Activated naive CD8-positive, alpha-beta T cell (primary cell): ENCODE measurements at regions not wholly inside any gene's neighbourhood (a gene's known extent, or its start where the extent isn't known, plus 50 kb on each side); places are given as distances from the start of the nearest gene placed in this dataset.
A peak's percentile ranks its signal among the peaks of the same experiment; 100 is the strongest.

Experiments used
- H3K27ac Mint-ChIP-seq: one replicate; pipeline ENCODE4 v1.8.0; 2021; ENCODE audit warnings: mixed read lengths
- H3K27me3 Mint-ChIP-seq: one replicate; pipeline ENCODE4 v1.8.0; 2021; ENCODE audit warnings: mixed read lengths
- H3K36me3 Mint-ChIP-seq: one replicate; pipeline ENCODE4 v1.8.0; 2021; ENCODE audit warnings: mixed read lengths
- H3K4me1 Mint-ChIP-seq: one replicate; pipeline ENCODE4 v1.8.0; 2021; ENCODE audit warnings: low read depth, mixed read lengths
- H3K4me3 Mint-ChIP-seq: one replicate; pipeline ENCODE4 v1.8.0; 2021; ENCODE audit warnings: mild to moderate bottlenecking, mixed read lengths
- H3K9me3 Mint-ChIP-seq: one replicate; pipeline ENCODE4 v1.8.0; 2021; ENCODE audit warnings: low read depth, mixed read lengths

GRCh38 chr1:234990874-234991801 lies 137.5 kb downstream of the TOMM20 start:
- Mint-ChIP-seq H3K4me1 (peaks cover 52% of the 10 kb centered on the region), H3K9me3 (no peaks in the 10 kb centered on the region), H3K27me3 (no peaks in the 10 kb centered on the region), H3K4me3 (peak overlapping the region; percentile 14), H3K36me3 (no peaks in the 10 kb centered on the region), H3K27ac (peak overlapping the region; percentile 46)

DNA sequence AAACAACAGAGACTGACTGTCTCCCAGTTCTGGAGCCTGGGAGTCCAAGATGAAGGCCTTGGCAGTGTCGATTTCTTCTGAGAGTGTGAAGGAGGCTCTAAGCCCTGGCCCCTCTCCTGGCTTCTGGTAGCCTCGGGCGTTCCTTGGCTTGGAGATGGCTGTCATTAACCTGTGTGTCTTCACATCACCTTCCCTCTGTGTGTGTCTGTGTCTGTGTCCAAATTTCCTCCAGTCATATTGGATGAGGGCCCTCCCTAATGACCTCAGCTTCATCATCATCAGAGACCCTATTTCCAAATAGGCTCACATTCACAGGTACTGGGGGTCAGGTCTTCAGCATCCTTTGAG lies 138.3 kb downstream of the TOMM20 start:
- H3K4me3 Mint-ChIP-seq: no peak overlapping the region
- no peaks in the 10 kb centered on the region for H3K9me3 Mint-ChIP-seq
- H3K36me3 Mint-ChIP-seq: no peaks in the 10 kb centered on the region
- H3K27me3 Mint-ChIP-seq: no peaks in the 10 kb centered on the region
- peaks cover 52% of the 10 kb centered on the region for H3K4me1 Mint-ChIP-seq
- H3K27ac Mint-ChIP-seq: no peak overlapping the region

DNA sequence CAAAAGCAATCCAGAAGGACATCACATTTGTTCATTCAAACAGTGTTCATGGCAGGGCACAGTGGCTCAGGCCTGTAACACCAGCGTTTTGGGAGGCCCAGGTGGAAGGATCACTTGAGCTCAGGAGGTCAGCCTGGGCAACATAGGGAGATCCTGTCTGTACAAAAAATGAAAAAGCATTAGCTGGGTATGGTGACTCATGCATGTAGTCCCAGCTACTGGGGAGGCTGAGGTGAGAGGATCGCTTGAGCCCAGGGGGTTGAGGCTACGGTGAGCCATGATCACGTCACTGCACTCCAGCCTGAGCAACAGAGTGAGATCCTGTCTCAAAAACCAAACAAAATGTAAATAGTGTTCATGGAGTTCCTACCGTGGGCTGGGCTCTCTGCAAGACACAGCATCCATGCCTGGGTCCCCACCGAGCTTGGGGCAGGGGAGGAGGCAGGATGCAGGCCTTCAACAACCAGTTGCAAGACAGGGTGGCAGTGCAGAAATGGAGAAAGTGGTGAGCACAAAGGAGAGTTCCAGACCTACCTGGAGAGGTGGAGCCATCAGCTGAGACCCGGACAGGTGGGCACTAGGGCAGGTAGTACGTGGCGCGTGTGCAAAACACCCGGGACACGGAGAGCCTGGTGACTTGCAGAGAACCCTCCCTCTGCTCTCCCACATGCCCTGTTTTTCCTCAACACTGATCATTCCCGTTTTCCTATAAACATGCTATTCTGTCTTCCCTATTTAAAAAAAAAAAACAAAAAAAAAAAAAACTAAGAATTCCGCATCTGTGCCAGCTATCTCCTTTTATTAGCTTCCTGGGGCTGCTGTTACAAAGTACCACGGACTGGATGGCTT lies 138.9 kb downstream of the TOMM20 start:
- H3K27ac Mint-ChIP-seq: peak overlapping the region; percentile 73
- no peak overlapping the region for H3K4me3 Mint-ChIP-seq
- H3K9me3 Mint-ChIP-seq: no peaks in the 10 kb centered on the region
- peaks cover 52% of the 10 kb centered on the region for H3K4me1 Mint-ChIP-seq
- no peaks in the 10 kb centered on the region for H3K36me3 Mint-ChIP-seq
- no peaks in the 10 kb centered on the region for H3K27me3 Mint-ChIP-seq

GRCh38 chr1:234989019-234989418 lies 139.6 kb downstream of the TOMM20 start:
- no peaks in the 10 kb centered on the region for H3K9me3 Mint-ChIP-seq
- no peak overlapping the region for H3K4me3 Mint-ChIP-seq
- H3K27me3 Mint-ChIP-seq: no peaks in the 10 kb centered on the region
- no peaks in the 10 kb centered on the region for H3K36me3 Mint-ChIP-seq
- peak overlapping the region; percentile 73 for H3K27ac Mint-ChIP-seq
- H3K4me1 Mint-ChIP-seq: peaks cover 53% of the 10 kb centered on the region

DNA sequence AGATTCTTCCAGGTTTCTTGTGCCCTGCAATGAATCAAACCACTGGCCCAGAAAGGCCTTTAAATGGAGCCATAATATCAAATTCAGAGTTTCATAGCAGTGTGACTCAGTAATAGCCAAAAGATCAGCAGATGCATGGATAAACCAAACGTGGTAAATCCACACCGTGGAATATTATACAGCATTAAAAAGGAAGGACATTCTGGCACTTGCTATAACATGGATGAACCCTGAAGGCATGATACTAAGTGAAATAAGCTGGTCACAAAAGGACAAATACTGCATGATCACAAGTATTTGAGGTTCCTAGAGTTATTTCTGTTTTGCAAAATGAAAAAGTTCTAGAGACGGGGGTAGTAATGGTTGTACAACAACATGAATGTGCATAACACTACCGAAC lies 140.1 kb downstream of the TOMM20 start:
- Mint-ChIP-seq H3K27ac (peak overlapping the region; percentile 54), H3K36me3 (no peaks in the 10 kb centered on the region), H3K4me1 (peaks cover 56% of the 10 kb centered on the region), H3K27me3 (no peaks in the 10 kb centered on the region), H3K4me3 (no peak overlapping the region), H3K9me3 (no peaks in the 10 kb centered on the region)

GRCh38 chr1:234988155-234988517 lies 140.5 kb downstream of the TOMM20 start:
- Mint-ChIP-seq H3K27ac (peak overlapping the region; percentile 77), H3K36me3 (no peaks in the 10 kb centered on the region), H3K9me3 (no peaks in the 10 kb centered on the region), H3K4me1 (peaks cover 58% of the 10 kb centered on the region), H3K4me3 (no peak overlapping the region), H3K27me3 (no peaks in the 10 kb centered on the region)

DNA sequence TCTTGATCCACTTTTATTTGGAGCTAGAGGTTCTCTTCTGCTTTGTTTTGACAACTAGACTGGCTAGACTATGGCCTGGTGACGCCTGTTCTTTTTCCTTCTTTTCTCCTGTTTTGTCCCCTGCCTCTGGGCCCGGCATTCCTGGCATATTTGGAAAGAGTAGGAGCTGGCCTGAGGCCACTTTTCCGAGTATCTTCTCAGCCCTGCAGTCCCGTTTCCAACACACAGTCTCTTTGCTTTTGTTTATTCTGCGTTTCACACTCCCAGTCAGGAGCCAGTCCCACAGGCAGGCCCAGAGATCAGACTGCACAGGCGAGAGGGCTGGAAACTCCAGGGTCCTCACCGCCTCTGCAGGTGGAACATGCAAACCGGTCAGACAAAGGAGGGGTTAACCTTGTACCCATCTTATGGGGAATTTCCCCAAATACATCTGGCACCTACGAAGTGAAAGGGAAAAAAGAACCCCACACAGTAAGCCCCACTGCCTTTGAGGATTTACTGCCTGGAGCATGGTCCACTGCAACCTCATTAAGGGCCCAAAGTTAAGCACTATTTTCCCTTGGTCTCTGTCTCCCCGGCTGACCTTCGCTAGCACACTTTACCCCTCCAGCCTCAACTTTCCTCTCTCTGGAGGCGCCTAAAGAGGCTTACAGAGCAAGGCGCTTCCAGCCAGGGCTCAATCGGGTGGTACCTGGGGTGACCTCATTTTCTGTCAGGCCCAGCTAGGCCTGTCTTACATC lies 141.1 kb downstream of the TOMM20 start:
- Mint-ChIP-seq H3K27ac (peak overlapping the region; percentile 77), H3K27me3 (no peaks in the 10 kb centered on the region), H3K4me3 (no peak overlapping the region), H3K36me3 (no peaks in the 10 kb centered on the region), H3K9me3 (no peaks in the 10 kb centered on the region), H3K4me1 (peaks cover 57% of the 10 kb centered on the region)

DNA sequence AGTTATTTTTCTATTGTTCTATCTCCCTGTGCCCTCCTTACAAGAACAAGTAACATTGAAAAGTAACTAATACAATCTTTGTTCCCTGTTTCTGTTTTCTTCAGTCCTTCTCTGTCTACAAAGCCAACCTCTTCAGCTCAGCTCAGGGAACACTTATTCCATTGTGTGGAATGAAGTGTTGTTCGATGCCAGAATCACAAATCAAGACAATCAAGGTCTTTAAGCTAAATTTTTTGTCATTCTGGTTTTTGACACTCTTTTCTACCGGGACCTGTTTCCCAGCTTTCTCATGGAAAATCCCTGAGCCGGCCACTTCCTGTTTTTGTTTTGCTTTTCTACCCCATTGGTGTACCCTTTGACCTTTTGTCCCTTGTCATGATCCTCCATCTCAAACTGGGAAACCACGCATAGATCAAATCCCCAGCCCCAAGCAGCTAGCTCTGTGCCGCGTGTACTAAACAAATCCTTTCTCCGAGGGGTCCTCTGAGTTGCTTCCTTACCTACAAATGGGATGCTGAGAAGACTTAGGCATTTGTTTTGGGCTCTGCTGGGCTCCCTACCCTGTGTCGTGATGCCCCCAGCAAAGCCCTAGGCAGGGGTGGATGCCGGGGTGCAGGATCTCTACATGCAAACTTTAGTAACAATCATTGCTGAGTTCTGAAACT lies 141.8 kb downstream of the TOMM20 start:
- Mint-ChIP-seq H3K4me3 (peak overlapping the region; percentile 25), H3K9me3 (no peaks in the 10 kb centered on the region), H3K27ac (peak overlapping the region; percentile 77), H3K27me3 (no peaks in the 10 kb centered on the region), H3K36me3 (no peaks in the 10 kb centered on the region), H3K4me1 (peaks cover 60% of the 10 kb centered on the region)

DNA sequence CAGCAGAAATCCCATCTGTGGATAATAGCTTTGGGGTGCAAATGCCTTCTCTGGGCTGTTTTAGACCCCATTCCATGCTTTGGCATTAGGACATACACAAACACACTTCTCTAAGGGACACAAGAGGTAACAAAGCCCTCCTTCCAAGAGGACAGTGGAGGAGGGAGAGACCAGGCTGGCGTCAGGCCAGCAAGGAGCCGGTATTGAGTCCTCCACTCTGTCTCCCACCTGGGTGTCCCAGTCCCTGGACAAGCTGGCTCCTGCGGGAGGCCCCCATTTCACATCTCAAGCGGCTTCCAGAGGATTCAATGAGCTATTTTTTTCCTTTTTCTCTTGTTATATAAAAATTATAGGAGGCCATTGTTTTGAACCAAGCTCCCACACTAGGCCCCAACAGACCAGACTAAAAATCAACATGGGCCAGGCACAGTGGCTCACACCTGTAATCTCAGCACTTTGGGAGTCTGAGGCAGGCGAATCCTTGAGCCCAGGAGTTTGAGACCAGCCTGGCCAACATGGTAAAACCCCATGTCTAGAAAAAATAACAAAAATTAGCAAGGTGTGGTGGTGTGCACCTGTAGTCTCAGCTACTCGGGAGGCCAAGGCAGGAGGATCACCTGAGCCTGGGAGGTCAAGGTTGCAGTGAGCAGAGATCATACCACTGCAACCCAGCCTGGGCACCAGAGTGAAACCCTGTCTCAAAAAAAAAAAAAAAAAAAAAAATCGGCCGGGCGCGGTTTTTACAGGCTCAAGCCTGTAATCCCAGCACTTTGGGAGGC lies 142.9 kb downstream of the TOMM20 start:
- no peak overlapping the region for H3K27ac Mint-ChIP-seq
- no peaks in the 10 kb centered on the region for H3K9me3 Mint-ChIP-seq
- H3K4me1 Mint-ChIP-seq: peaks cover 65% of the 10 kb centered on the region

GRCh38 chr1:234985007-234985370 lies 143.6 kb downstream of the TOMM20 start:
- Mint-ChIP-seq H3K36me3 (peaks cover 2% of the 10 kb centered on the region), H3K4me1 (peaks cover 65% of the 10 kb centered on the region), H3K4me3 (no peak overlapping the region), H3K27me3 (no peaks in the 10 kb centered on the region), H3K9me3 (no peaks in the 10 kb centered on the region), H3K27ac (no peak overlapping the region)

More for the DNA sequence above, 142.9 kb downstream of the TOMM20 start:
- no peak overlapping the region for H3K4me3 Mint-ChIP-seq
- H3K27me3 Mint-ChIP-seq: no peaks in the 10 kb centered on the region
- H3K36me3 Mint-ChIP-seq: no peaks in the 10 kb centered on the region

DNA sequence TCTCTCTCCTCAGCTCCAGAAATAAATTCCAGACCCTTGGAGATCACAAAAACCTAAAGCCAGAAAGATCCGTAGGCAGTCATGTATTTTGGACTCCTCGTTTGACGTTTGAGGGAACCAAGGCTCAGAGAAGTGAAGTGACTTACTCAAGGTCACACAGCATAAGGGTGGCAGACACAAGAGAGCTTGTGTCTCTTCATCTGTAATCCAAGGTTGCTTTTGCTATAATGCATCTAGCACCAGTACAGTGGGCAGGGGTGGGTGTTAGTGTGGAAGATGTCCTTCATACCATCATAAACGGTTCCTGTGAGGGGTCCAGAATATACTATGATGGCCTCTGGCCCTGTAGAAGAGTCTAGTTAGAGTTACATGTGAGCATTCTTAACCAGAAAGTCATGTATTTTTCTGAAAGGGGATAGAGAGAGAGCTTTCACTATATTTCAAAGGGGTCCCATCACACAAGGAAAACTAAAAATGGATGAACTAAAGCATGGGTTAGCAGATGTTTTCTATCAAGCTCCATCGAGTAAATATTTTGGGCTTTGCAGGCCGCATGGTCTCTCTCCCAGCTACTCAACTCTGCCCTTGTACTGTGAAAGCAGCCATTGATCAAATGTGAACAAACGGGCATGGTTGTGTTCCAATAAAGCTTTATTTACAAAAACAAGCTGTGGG lies 144.9 kb downstream of the TOMM20 start:
- H3K27ac Mint-ChIP-seq: peak overlapping the region; percentile 22
- H3K27me3 Mint-ChIP-seq: no peaks in the 10 kb centered on the region
- H3K4me3 Mint-ChIP-seq: no peak overlapping the region
- H3K36me3 Mint-ChIP-seq: peaks cover 2% of the 10 kb centered on the region
- no peaks in the 10 kb centered on the region for H3K9me3 Mint-ChIP-seq
- peaks cover 69% of the 10 kb centered on the region for H3K4me1 Mint-ChIP-seq

GRCh38 chr1:234981758-234982157 lies 146.9 kb downstream of the TOMM20 start:
- Mint-ChIP-seq H3K9me3 (no peaks in the 10 kb centered on the region), H3K27me3 (no peaks in the 10 kb centered on the region), H3K27ac (peak overlapping the region; percentile 98), H3K4me1 (peaks cover 61% of the 10 kb centered on the region), H3K4me3 (no peak overlapping the region), H3K36me3 (peaks cover 2% of the 10 kb centered on the region)

DNA sequence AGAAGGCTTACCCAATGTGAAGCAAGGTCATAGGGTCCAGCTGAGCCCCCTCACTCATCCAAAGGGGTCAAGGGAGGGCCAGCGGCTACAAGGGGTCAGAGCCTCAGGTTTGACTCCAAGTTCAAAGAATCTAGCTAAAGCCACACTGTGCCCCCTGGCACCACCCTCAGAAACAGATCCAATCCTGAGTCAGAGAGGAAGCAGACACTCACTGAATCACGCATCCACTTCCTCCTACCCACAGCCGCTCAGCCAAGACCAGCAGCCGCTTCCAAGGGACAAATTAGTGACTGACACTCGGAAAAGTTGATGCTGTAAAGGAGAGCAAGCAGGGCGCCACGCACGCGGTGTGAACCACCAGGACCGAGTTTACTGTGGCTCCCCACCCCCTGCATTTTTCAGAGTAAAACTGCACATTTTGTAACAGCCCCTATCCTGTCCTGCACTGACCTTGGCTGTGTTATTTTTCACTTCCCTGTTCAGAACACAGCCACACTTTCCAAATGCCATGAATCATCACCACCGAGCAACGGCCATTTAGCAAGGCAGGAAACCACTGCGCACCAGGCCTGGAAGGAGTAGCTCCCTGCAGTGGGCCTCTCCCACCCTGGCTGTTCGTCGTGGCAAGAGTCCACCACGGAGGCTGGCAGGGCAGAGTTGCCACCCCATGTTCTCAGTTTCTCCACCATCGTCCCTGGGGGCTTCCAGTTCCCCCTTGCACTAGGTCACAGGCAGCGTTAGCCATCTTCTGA lies 147.8 kb downstream of the TOMM20 start:
- Mint-ChIP-seq H3K36me3 (peaks cover 2% of the 10 kb centered on the region), H3K27ac (peak overlapping the region; percentile 98), H3K9me3 (no peaks in the 10 kb centered on the region), H3K27me3 (no peaks in the 10 kb centered on the region), H3K4me3 (peak overlapping the region; percentile 74), H3K4me1 (peaks cover 57% of the 10 kb centered on the region)
